ENCODE measurements at regions not wholly inside any gene's neighbourhood (a gene's known extent, or its start where the extent isn't known, plus 50 kb on each side); places are given as distances from the start of the nearest gene placed in this dataset.

DNA sequence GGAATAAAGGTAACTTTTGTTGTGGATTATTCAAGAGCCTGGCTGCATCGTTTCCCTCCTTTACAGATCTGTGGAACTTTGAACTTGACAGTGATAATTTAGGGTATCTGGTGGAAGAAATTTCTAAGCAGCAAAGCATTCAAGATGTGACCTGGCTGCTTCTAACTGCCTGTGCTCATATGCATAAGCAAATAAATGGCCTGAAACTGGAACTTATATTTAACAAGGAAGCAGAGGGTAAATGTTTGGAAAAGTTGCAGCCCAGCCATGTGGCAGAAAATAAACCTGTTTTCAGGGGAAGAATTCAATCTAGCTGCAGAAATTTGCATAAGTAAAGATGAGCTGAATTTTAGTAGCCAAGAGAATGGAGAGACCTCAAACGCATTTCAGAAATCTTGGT, 173.5 kb downstream of the C6orf118 start:
- peaks cover 11% of the 10 kb centered on the region for H3K9me3 ChIP-seq (ENCODE audit: control insufficient read depth, insufficient read depth, low read length)
- no peaks in the 10 kb centered on the region for H3K27me3 ChIP-seq (ENCODE audit: control insufficient read depth, insufficient read depth, low read length)
- no peak overlapping the region for H4K5ac ChIP-seq (ENCODE audit: low read depth, low read length)
- H2BK20ac ChIP-seq (ENCODE audit: low read depth, low read length) = no peak overlapping the region
- H3K9ac ChIP-seq (ENCODE audit: low read depth, low read length) = no peak overlapping the region
- intact Hi-C loops (cut with micrococcal nuclease) = no loop called here
- H2AK5ac ChIP-seq (ENCODE audit: low read depth, low read length) = no peak overlapping the region
- H4K20me1 ChIP-seq (ENCODE audit: insufficient read depth, low read length) = no peaks in the 10 kb centered on the region
- BruUV-seq (replicated peaks) = no TSS peak
- no peak for ATAC-seq (ENCODE audit: low read depth)
- no peak overlapping the region for H3K14ac ChIP-seq (replicated peaks; ENCODE audit: low read depth, low read length)
- ChIA-PET POLR2A (ENCODE audit: unreplicated experiment) (no interaction called here), CTCF (interaction anchor here (0.7 kb wide), 1 partner anchor 15 kb away, joined by 3 read pairs; no protein-coding TSS in a partner anchor)
- no peaks in the 10 kb centered on the region for H3K79me1 ChIP-seq (ENCODE audit: low read depth in 1 of 2, low read length in 2 of 2)
- no peak overlapping the region for H3K23ac ChIP-seq (ENCODE audit: low read depth, low read length)
- no peak overlapping the region for H3K4me3 ChIP-seq (ENCODE audit: insufficient read depth, low read depth, low read length)
- H3K27ac ChIP-seq (ENCODE audit: insufficient read depth, low read length) = no peak overlapping the region
- no peaks in the 10 kb centered on the region for H3K36me3 ChIP-seq (ENCODE audit: control insufficient read depth, insufficient read depth, low read length)
- no peak overlapping the region for H3K18ac ChIP-seq (ENCODE audit: low read depth, low read length)
- H3K4me1 ChIP-seq (ENCODE audit: control insufficient read depth, insufficient read depth, low read length) = no peaks in the 10 kb centered on the region
- no peak overlapping the region for H4K8ac ChIP-seq (ENCODE audit: low read depth in 2 of 2, low read length in 2 of 2)
- no peak for TF ChIP-seq RAD21 (IDR thresholded peaks at IDR 0.05; ENCODE audit: low read length)
- TF ChIP-seq, protein P1, sequence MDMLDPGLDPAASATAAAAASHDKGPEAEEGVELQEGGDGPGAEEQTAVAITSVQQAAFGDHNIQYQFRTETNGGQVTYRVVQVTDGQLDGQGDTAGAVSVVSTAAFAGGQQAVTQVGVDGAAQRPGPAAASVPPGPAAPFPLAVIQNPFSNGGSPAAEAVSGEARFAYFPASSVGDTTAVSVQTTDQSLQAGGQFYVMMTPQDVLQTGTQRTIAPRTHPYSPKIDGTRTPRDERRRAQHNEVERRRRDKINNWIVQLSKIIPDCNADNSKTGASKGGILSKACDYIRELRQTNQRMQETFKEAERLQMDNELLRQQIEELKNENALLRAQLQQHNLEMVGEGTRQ (IDR thresholded peaks at IDR 0.05; ENCODE audit: low read depth, low read length) = no peak
- TF ChIP-seq MXI1 (IDR thresholded peaks at IDR 0.05; ENCODE audit: borderline replicate concordance, low read depth, low read length) = no peak
- no peak for TF ChIP-seq CEBPB (IDR thresholded peaks at IDR 0.05; ENCODE audit: low read depth, low read length)
- TF ChIP-seq CTCF (conservative IDR thresholded peaks at IDR 0.05; ENCODE audit: low read depth, low read length) = no peak
- no peak for TF ChIP-seq CHD1 (IDR thresholded peaks at IDR 0.05; ENCODE audit: low read depth, low read length)
- no peak for TF ChIP-seq BHLHE40 (IDR thresholded peaks at IDR 0.05; ENCODE audit: low read depth, low read length)
- no peak for TF ChIP-seq RCOR1 (IDR thresholded peaks at IDR 0.05; ENCODE audit: insufficient replicate concordance, low read length)
- no peak for TF ChIP-seq NFE2L2 (IDR thresholded peaks at IDR 0.05; ENCODE audit: low read depth, low read length)
- H2AFZ ChIP-seq (replicated peaks; ENCODE audit: low read length, poor library complexity) = no peak overlapping the region
- H3K4me2 ChIP-seq (ENCODE audit: low read depth, low read length) = no peak overlapping the region
- dilution Hi-C loops (cut with HindIII; ENCODE audit: low sequenced_read_pairs, unreplicated experiment) = no loop called here
- no peak overlapping the region for H3K4ac ChIP-seq (ENCODE audit: low read depth, low read length)
- DNase-seq = no peak
- no peak overlapping the region for H2BK5ac ChIP-seq (ENCODE audit: low read depth, low read length, poor library complexity, severe bottlenecking)
- WGBS, 2 experiments (ENCODE audit: extremely low coverage in 2 of 2, insufficient read length in 1 of 2) = 60% methylated on average over 1 of the region's 2 CpGs; no CpG with 5 or more reads in 1 of the 2 experiments
- no peak overlapping the region for H4K91ac ChIP-seq (ENCODE audit: insufficient read depth, low read depth, low read length)
- in situ Hi-C loops (cut with MboI; ENCODE audit: low sequenced_read_pairs) = no loop called here
- H3K56ac ChIP-seq (ENCODE audit: extremely low read depth, insufficient read depth, low read length) = no peak overlapping the region
- H2BK120ac ChIP-seq (ENCODE audit: low read depth, low read length) = no peak overlapping the region
- H2AK9ac ChIP-seq (replicated peaks; ENCODE audit: low read depth, low read length, poor library complexity) = no peak overlapping the region
- H2BK15ac ChIP-seq (ENCODE audit: low read depth, low read length) = no peak overlapping the region
- H3K9me1 ChIP-seq (ENCODE audit: insufficient read depth, low read length) = no peaks in the 10 kb centered on the region

All from IMR-90 (cell line).